Lung (tissue), 11 donors: ENCODE measurements at regions not wholly inside any gene's neighbourhood (a gene's known extent, or its start where the extent isn't known, plus 50 kb on each side); places are given as distances from the start of the nearest gene placed in this dataset.
"Not testable (repeated sequence)": the region's sequence is repeated elsewhere in the genome, so short reads cannot be mapped to it uniquely, and the experiment has no call there.

Experiments used
- ATAC-seq: fragments of 200-7000 bp; cut with Tn5 transposase; one replicate; pipeline ENCODE4 v1.9.1; 2020; ENCODE audit warnings: moderate number of reproducible peaks; ENCODE audit not compliant: insufficient read depth, low FRiP score
- DNase-seq, 3 donors: peaks; one replicate each; pipeline ENCODE4 v3.0.0-alpha.2; 2013 to 2017
- H3K27ac ChIP-seq, 2 donors: one replicate each; pipeline ENCODE4 v1.5.1; 2013; ENCODE audit warnings: mild to moderate bottlenecking in 2 of 2, moderate library complexity in 2 of 2, control low read depth in 1 of 2, inconsistent platforms in 1 of 2, low read depth in 1 of 2, low read length in 1 of 2
- H3K27me3 ChIP-seq, 3 donors: one replicate each; pipeline ENCODE4 v1.5.1; 2013; ENCODE audit warnings: low read length in 2 of 3; ENCODE audit not compliant: control insufficient read depth in 3 of 3, insufficient read depth in 3 of 3
- H3K36me3 ChIP-seq, 4 donors: one replicate each; pipeline ENCODE4 v1.5.1; 2013; ENCODE audit warnings: low read length in 4 of 4, mild to moderate bottlenecking in 1 of 4, moderate library complexity in 1 of 4; ENCODE audit not compliant: control insufficient read depth in 4 of 4, insufficient read depth in 4 of 4
- H3K4me1 ChIP-seq, 5 donors: one replicate each; pipeline ENCODE4 v1.5.1; 2013; ENCODE audit warnings: low read length in 5 of 5, mild to moderate bottlenecking in 2 of 5, moderate library complexity in 1 of 5; ENCODE audit not compliant: control insufficient read depth in 5 of 5, insufficient read depth in 5 of 5
- H3K4me3 ChIP-seq: one replicate; pipeline ENCODE4 v1.5.1; 2013; ENCODE audit warnings: mild to moderate bottlenecking, control low read depth, moderate library complexity
- H3K9ac ChIP-seq, 2 donors: one replicate each; pipeline ENCODE4 v1.5.1; 2013; ENCODE audit warnings: low read length in 2 of 2, control low read depth in 1 of 2; ENCODE audit not compliant: insufficient read depth in 1 of 2
- H3K9me3 ChIP-seq, 4 donors: one replicate each; pipeline ENCODE4 v1.5.1; 2013; ENCODE audit warnings: low read length in 3 of 4, mild to moderate bottlenecking in 1 of 4, moderate library complexity in 1 of 4; ENCODE audit not compliant: control insufficient read depth in 4 of 4, insufficient read depth in 3 of 4
- WGBS, 2 donors: extraction: QIAGEN DNeasy Blood & Tissue Kit; methylation state at CpG; one replicate each; pipeline ENCODE4 v1.1.7; 2013; 5-methylcytosine and 5-hydroxymethylcytosine counted together
- TF ChIP-seq, protein P1 (sequence below): IDR thresholded peaks from 2 replicates; pipeline ENCODE4 v1.5.1; 2012; ENCODE audit warnings: mild to moderate bottlenecking; ENCODE audit errors: control extremely low read depth, extremely low read depth
- donor health status: control.
- donor health status: control.
- donor health status: Bipolar disorder and iron deficiency.
- donor health status: healthy.
- donor health status: DM: yes; HTN: yes; CAD: no.

DNA sequence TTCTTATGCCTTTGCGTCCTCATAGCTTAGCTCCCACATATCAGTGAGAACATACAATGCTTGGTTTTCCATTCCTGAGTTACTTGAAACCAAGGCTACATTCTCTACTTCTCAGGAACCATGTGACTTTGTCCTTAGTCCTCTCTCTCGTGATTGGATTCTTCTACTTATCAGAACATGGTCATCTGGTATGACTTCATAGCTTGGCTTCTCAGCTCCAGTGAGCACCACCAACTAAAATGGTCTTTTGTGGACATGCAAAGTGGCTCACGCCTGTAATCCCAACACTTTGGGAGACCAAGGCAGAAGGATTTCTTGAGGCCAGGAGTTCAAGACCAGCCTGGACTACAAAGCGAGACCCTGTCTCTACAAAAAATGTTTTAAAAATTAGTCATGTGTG lies 81.2 kb upstream of the NIPBL start:
- TF ChIP-seq, protein P1, sequence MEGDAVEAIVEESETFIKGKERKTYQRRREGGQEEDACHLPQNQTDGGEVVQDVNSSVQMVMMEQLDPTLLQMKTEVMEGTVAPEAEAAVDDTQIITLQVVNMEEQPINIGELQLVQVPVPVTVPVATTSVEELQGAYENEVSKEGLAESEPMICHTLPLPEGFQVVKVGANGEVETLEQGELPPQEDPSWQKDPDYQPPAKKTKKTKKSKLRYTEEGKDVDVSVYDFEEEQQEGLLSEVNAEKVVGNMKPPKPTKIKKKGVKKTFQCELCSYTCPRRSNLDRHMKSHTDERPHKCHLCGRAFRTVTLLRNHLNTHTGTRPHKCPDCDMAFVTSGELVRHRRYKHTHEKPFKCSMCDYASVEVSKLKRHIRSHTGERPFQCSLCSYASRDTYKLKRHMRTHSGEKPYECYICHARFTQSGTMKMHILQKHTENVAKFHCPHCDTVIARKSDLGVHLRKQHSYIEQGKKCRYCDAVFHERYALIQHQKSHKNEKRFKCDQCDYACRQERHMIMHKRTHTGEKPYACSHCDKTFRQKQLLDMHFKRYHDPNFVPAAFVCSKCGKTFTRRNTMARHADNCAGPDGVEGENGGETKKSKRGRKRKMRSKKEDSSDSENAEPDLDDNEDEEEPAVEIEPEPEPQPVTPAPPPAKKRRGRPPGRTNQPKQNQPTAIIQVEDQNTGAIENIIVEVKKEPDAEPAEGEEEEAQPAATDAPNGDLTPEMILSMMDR, result no peak
- no peak overlapping the region for H3K27ac ChIP-seq
- no peaks in the 10 kb centered on the region for H3K27me3 ChIP-seq
- WGBS, 2 donors, result 91 to 92% methylated on average over 4 of the region's 4 CpGs
- H3K4me3 ChIP-seq, result no peak overlapping the region
- DNase-seq (no peak), ATAC-seq (no peak)
- no peaks in the 10 kb centered on the region for H3K4me1 ChIP-seq
- H3K9me3 ChIP-seq, result no peaks in the 10 kb centered on the region
- no peak overlapping the region for H3K9ac ChIP-seq
- no peaks in the 10 kb centered on the region for H3K36me3 ChIP-seq

DNA sequence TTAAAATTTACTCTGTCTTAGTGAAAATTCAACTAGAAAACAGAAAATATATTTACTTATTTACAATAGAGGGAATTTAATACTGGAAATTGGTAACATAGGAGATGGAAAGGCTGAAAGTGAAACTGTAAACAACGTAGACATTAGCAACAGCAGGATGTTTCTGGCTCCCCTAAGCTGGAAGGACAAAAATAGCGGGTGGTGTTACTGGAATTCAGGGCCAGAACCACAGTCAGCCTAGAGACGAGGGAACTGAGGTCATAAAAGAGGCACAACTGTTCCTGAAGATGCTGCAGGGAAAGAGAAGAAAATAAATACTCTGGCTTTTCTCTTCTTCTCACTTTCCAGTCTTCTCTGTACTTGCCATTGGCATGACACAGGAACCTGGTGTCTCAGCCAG lies 80.4 kb upstream of the NIPBL start:
- peak in 1 of 3 donors; percentile 14 for DNase-seq
- Histone ChIP-seq H3K4me1 (no peaks in the 10 kb centered on the region), H3K36me3 (no peaks in the 10 kb centered on the region), H3K9ac (no peak overlapping the region), H3K27ac (no peak overlapping the region), H3K9me3 (no peaks in the 10 kb centered on the region), H3K4me3 (no peak overlapping the region), H3K27me3 (no peaks in the 10 kb centered on the region)
- WGBS, 2 donors, result 50 to 68% methylated on average over 3 of the region's 3 CpGs
- TF ChIP-seq, protein P1, result no peak
- ATAC-seq, result no peak

DNA sequence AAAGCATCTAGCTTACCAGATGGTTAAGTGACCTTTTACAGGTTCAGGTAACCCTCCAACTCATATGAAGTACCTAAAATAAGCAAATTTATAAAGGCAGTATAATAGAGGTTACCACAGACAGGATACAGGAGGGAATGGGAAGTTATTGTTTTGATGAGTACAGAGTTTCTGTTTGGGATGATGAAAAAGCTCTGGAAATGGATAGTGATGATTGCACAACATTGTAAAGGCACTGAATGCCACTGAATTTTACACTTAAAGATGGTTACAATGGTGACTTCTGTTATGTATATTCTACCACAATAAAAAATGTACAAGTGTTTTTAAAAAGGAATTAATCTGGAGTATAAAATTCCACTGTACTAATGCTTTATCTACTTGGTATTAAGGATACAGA lies 75.0 kb upstream of the NIPBL start:
- TF ChIP-seq, protein P1, result no peak
- H3K36me3 ChIP-seq, result no peaks in the 10 kb centered on the region
- no peaks in the 10 kb centered on the region for H3K9me3 ChIP-seq
- DNase-seq (no peak), ATAC-seq (no peak)
- H3K4me1 ChIP-seq, result no peaks in the 10 kb centered on the region
- H3K27ac ChIP-seq, result no peak overlapping the region
- no peak overlapping the region for H3K9ac ChIP-seq
- no peak overlapping the region for H3K4me3 ChIP-seq
- H3K27me3 ChIP-seq, result no peaks in the 10 kb centered on the region

DNA sequence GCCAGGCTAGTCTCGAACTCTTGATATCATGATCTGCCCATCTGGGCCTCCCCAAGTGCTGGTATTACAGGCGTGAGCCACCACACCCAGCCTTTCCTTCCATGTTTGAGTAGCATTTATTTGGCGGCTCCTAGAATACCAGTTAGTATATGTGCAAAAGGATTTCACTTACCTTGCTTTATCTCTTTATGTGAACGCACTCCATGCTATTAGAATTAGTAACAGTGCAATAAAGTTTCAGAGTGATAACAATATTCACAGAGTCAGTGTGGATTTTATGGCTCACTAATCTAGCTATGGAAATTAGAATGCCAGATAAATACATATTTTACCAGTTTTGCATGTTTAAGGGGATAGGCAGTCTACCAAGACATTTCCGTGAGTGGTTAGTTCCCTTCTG lies 74.4 kb upstream of the NIPBL start:
- Histone ChIP-seq H3K4me1 (no peaks in the 10 kb centered on the region), H3K9ac (no peak overlapping the region), H3K27ac (no peak overlapping the region), H3K27me3 (no peaks in the 10 kb centered on the region), H3K4me3 (no peak overlapping the region), H3K9me3 (no peaks in the 10 kb centered on the region), H3K36me3 (no peaks in the 10 kb centered on the region)
- 91 to 94% methylated on average over 5 of the region's 5 CpGs for WGBS, 2 donors
- TF ChIP-seq, protein P1, result no peak
- DNase-seq, result no peak
- ATAC-seq, result no peak

DNA sequence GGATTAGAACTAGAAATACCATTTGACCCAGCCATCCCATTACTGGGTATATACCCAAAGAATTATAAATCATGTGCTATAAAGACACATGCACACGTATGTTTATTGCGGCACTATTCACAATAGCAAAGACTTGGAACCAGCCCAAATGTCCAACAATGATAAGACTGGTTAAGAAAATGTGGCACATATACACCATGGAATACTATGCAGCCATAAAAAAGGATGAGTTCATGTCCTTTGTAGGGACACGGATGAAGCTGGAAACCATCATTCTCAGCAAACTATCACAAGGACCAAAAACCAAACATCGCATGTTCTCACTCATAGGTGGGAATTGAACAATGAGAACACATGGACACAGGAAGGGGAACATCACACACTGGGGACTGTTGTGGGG lies 63.3 kb upstream of the NIPBL start:
- 96 to 97% methylated on average over 4 of the region's 4 CpGs for WGBS, 2 donors

More for the DNA sequence above, 63.3 kb upstream of the NIPBL start:
- H3K4me1 ChIP-seq, H3K36me3 ChIP-seq, H3K27ac ChIP-seq, H3K4me3 ChIP-seq, H3K9ac ChIP-seq, ATAC-seq, DNase-seq, H3K27me3 ChIP-seq, H3K9me3 ChIP-seq: not testable (repeated sequence)
